ENCODE measurements at regions not wholly inside any gene's neighbourhood (a gene's known extent, or its start where the extent isn't known, plus 50 kb on each side); places are given as distances from the start of the nearest gene placed in this dataset.

- DNase-seq = no peak
- Histone ChIP-seq H3K4me1 (peaks cover 39% of the 10 kb centered on the region), H3K36me3 (no peaks in the 10 kb centered on the region), H3K9me3 (no peaks in the 10 kb centered on the region), H3K27me3 (no peaks in the 10 kb centered on the region), H3K4me3 (ENCODE audit: low read depth, low read length) (no peak overlapping the region)
- TF ChIP-seq CTCF (IDR thresholded peaks at IDR 0.05; ENCODE audit: low read depth, low read length) = no peak
Measured at GRCh38 chr15:66628976-66629723, 63.4 kb upstream of the LCTL start.

GRCh38 chr15:66629817-66630576 is 64.2 kb upstream of the LCTL start:
- no peak for TF ChIP-seq CTCF (IDR thresholded peaks at IDR 0.05; ENCODE audit: low read depth, low read length)
- no peaks in the 10 kb centered on the region for H3K9me3 ChIP-seq

GRCh38 chr15:66630801-66631351 is 65.1 kb upstream of the LCTL start:
- no peak for TF ChIP-seq CTCF (IDR thresholded peaks at IDR 0.05; ENCODE audit: low read depth, low read length)
- DNase-seq = peak; percentile 86
- Histone ChIP-seq H3K4me3 (ENCODE audit: low read depth, low read length) (peak overlapping the region; percentile 14; the same call in 1 of the 2 replicates), H3K4me1 (peaks cover 47% of the 10 kb centered on the region), H3K36me3 (no peaks in the 10 kb centered on the region), H3K27me3 (no peaks in the 10 kb centered on the region), H3K9me3 (no peaks in the 10 kb centered on the region)

More at GRCh38 chr15:66629817-66630576, 64.2 kb upstream of the LCTL start:
- H3K4me3 ChIP-seq (ENCODE audit: low read depth, low read length) = no peak overlapping the region
- peaks cover 41% of the 10 kb centered on the region for H3K4me1 ChIP-seq
- H3K36me3 ChIP-seq = no peaks in the 10 kb centered on the region
- DNase-seq = peak; percentile 45
- no peaks in the 10 kb centered on the region for H3K27me3 ChIP-seq

- no peaks in the 10 kb centered on the region for H3K9me3 ChIP-seq
- peaks cover 47% of the 10 kb centered on the region for H3K4me1 ChIP-seq
- DNase-seq = peak; percentile 98
- 0 out of 2 replicates have a peak, but pooled peaks cover 2% of the 10 kb centered on the region for H3K36me3 ChIP-seq
- peak; percentile 33 for TF ChIP-seq CTCF (IDR thresholded peaks at IDR 0.05; ENCODE audit: low read depth, low read length)
- H3K27me3 ChIP-seq = no peaks in the 10 kb centered on the region
- H3K4me3 ChIP-seq (ENCODE audit: low read depth, low read length) = no peak overlapping the region
Measured at GRCh38 chr15:66631616-66632263, 65.9 kb upstream of the LCTL start.

GRCh38 chr15:66633041-66633937 is 67.5 kb upstream of the LCTL start:
- Histone ChIP-seq H3K4me1 (peaks cover 47% of the 10 kb centered on the region), H3K36me3 (0 out of 2 replicates have a peak, but pooled peaks cover 2% of the 10 kb centered on the region)
- DNase-seq = no peak

More at GRCh38 chr15:66633041-66633937, 67.5 kb upstream of the LCTL start:
- Histone ChIP-seq H3K4me3 (ENCODE audit: low read depth, low read length) (no peak overlapping the region), H3K9me3 (no peaks in the 10 kb centered on the region), H3K27me3 (no peaks in the 10 kb centered on the region)
- TF ChIP-seq CTCF (IDR thresholded peaks at IDR 0.05; ENCODE audit: low read depth, low read length) = no peak
